OCI-LY3 (cell line): ENCODE measurements at regions not wholly inside any gene's neighbourhood (a gene's known extent, or its start where the extent isn't known, plus 50 kb on each side); places are given as distances from the start of the nearest gene placed in this dataset.

Experiments used
- H2AFZ ChIP-seq: fragments of 200-600, 300-600 bp; shearing (Covaris generic); 2 replicates; pipeline ENCODE4 v1.6.0; 2014; ENCODE audit warnings: antibody characterized with exemption, low read depth, low read length
- H3K27ac ChIP-seq: fragments of 200-600, 300-600 bp; sonication (generic); 2 replicates; pipeline ENCODE4 v1.5.1; 2014; ENCODE audit warnings: mild to moderate bottlenecking, low read length, moderate library complexity, mixed read lengths
- H3K27me3 ChIP-seq: fragments of 200-600, 300-600 bp; sonication (generic); 2 replicates; pipeline ENCODE4 v1.6.1; 2014; ENCODE audit warnings: low read depth, low read length, mixed read lengths
- H3K36me3 ChIP-seq: fragments of 200-600, 300-600 bp; sonication (generic); replicated peaks from 2 replicates; pipeline ENCODE3; 2014; ENCODE audit warnings: low read depth, low read length, mixed read lengths
- H3K4me1 ChIP-seq: fragments of 300-600, 200-600 bp; sonication (generic); 2 replicates; pipeline ENCODE4 v1.6.1; 2014; ENCODE audit warnings: low read length, mixed read lengths
- H3K4me2 ChIP-seq: fragments of 200-600, 300-600 bp; sonication (generic); 2 replicates; pipeline ENCODE4 v1.6.1; 2014; ENCODE audit warnings: low read length, mixed read lengths
- H3K4me3 ChIP-seq: fragments of 300-600, 200-600 bp; sonication (generic); 2 replicates; pipeline ENCODE4 v1.5.1; 2014; ENCODE audit warnings: antibody characterized with exemption, mild to moderate bottlenecking, low read length, moderate library complexity
- H3K79me2 ChIP-seq: fragments of 300-600, 200-600 bp; shearing (Covaris generic); 2 replicates; pipeline ENCODE4 v1.6.1; 2014; ENCODE audit warnings: mild to moderate bottlenecking, low read length, mixed read lengths
- H3K9ac ChIP-seq: fragments of 300-600, 200-600 bp; shearing (Covaris generic); 2 replicates; pipeline ENCODE4 v1.6.0; 2014; ENCODE audit warnings: mild to moderate bottlenecking, low read length, moderate library complexity
- H3K9me3 ChIP-seq: fragments of 200-600, 300-600 bp; shearing (Covaris generic); 2 replicates; pipeline ENCODE4 v1.6.1; 2014; ENCODE audit warnings: low read length, mixed read lengths; ENCODE audit not compliant: insufficient read depth
- H4K20me1 ChIP-seq: fragments of 200-600, 300-600 bp; sonication (generic); 2 replicates; pipeline ENCODE4 v1.6.1; 2016; ENCODE audit warnings: low read length, mixed read lengths; ENCODE audit not compliant: insufficient read depth
- CTCF ChIP-seq: fragments of 200-600, 300-600 bp; sonication (generic); IDR thresholded peaks from 2 replicates; pipeline ENCODE4 v1.5.1; 2014; ENCODE audit warnings: antibody characterized with exemption, low read length, low read depth
- EZH2phosphoT487 ChIP-seq: fragments of 200-600 bp; shearing (Covaris generic); IDR thresholded peaks from 2 replicates; pipeline ENCODE4 v1.6.1; 2018; ENCODE audit warnings: antibody characterized with exemption, mixed run types, low read depth

GRCh38 chr5:60371065-60371464 is 328.9 kb downstream of the DEPDC1B start:
- Histone ChIP-seq H3K9me3 (no peaks in the 10 kb centered on the region), H2AFZ (no peak overlapping the region), H3K4me3 (no peak overlapping the region), H3K4me1 (peaks cover 5% of the 10 kb centered on the region; the same call in 1 of the 2 replicates), H3K9ac (no peak overlapping the region), H3K36me3 (no peaks in the 10 kb centered on the region), H3K27me3 (no peaks in the 10 kb centered on the region), H3K27ac (no peak overlapping the region), H3K79me2 (no peaks in the 10 kb centered on the region), H3K4me2 (no peak overlapping the region), H4K20me1 (no peaks in the 10 kb centered on the region)
- TF ChIP-seq CTCF (no peak), EZH2phosphoT487 (no peak)

GRCh38 chr5:60370508-60370907 is 329.5 kb downstream of the DEPDC1B start:
- H3K4me2 ChIP-seq, result no peak overlapping the region
- H3K4me3 ChIP-seq, result no peak overlapping the region
- no peaks in the 10 kb centered on the region for H4K20me1 ChIP-seq
- H3K9me3 ChIP-seq, result no peaks in the 10 kb centered on the region
- no peak overlapping the region for H3K9ac ChIP-seq
- H3K4me1 ChIP-seq, result peaks cover 5% of the 10 kb centered on the region; the same call in 1 of the 2 replicates
- TF ChIP-seq CTCF (no peak), EZH2phosphoT487 (no peak)
- no peak overlapping the region for H3K27ac ChIP-seq
- H2AFZ ChIP-seq, result no peak overlapping the region
- H3K27me3 ChIP-seq, result no peaks in the 10 kb centered on the region
- H3K36me3 ChIP-seq, result no peaks in the 10 kb centered on the region
- H3K79me2 ChIP-seq, result no peaks in the 10 kb centered on the region

GRCh38 chr5:60369391-60369790 is 330.6 kb downstream of the DEPDC1B start:
- H3K9me3 ChIP-seq, result no peaks in the 10 kb centered on the region
- no peak for TF ChIP-seq EZH2phosphoT487
- TF ChIP-seq CTCF, result no peak
- H3K36me3 ChIP-seq, result no peaks in the 10 kb centered on the region
- no peak overlapping the region for H3K4me3 ChIP-seq
- no peak overlapping the region for H3K9ac ChIP-seq
- H4K20me1 ChIP-seq, result no peaks in the 10 kb centered on the region
- no peak overlapping the region for H3K27ac ChIP-seq
- no peak overlapping the region for H3K4me2 ChIP-seq
- peaks cover 5% of the 10 kb centered on the region; the same call in 1 of the 2 replicates for H3K4me1 ChIP-seq
- no peaks in the 10 kb centered on the region for H3K27me3 ChIP-seq
- H3K79me2 ChIP-seq, result no peaks in the 10 kb centered on the region
- no peak overlapping the region for H2AFZ ChIP-seq

GRCh38 chr5:60368100-60368499 is 331.9 kb downstream of the DEPDC1B start:
- no peak for TF ChIP-seq EZH2phosphoT487
- no peak for TF ChIP-seq CTCF
- Histone ChIP-seq H3K9ac (no peak overlapping the region), H4K20me1 (no peaks in the 10 kb centered on the region), H2AFZ (no peak overlapping the region), H3K4me3 (no peak overlapping the region), H3K36me3 (no peaks in the 10 kb centered on the region), H3K4me2 (no peak overlapping the region), H3K79me2 (no peaks in the 10 kb centered on the region), H3K27ac (no peak overlapping the region), H3K4me1 (peaks cover 5% of the 10 kb centered on the region; the same call in 1 of the 2 replicates), H3K27me3 (no peaks in the 10 kb centered on the region), H3K9me3 (no peaks in the 10 kb centered on the region)
